ENCODE measurements at regions not wholly inside any gene's neighbourhood (a gene's known extent, or its start where the extent isn't known, plus 50 kb on each side); places are given as distances from the start of the nearest gene placed in this dataset.

DNA sequence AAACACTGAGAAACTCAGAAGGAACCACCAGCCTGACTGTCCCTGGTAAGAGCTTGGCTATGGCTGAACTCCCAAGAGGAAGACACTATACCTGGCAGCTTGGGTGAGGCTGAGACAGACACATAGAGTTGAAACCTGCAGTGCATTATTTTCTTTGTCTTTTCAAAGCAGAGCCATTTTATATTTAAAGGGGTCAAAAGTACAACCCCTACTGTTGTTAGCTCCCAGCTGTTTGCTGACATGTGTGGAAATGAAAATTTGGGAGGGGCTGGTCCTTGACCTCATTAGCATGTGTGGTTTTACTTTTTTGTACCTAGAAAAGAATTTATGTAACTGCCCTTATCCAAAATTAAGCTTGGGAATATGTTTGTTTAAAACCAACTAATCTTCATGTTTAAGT is 309.0 kb downstream of the RPRM start:
- TF ChIP-seq POLR2A (IDR thresholded peaks at IDR 0.05), result no peak
- TF ChIP-seq, protein P1, sequence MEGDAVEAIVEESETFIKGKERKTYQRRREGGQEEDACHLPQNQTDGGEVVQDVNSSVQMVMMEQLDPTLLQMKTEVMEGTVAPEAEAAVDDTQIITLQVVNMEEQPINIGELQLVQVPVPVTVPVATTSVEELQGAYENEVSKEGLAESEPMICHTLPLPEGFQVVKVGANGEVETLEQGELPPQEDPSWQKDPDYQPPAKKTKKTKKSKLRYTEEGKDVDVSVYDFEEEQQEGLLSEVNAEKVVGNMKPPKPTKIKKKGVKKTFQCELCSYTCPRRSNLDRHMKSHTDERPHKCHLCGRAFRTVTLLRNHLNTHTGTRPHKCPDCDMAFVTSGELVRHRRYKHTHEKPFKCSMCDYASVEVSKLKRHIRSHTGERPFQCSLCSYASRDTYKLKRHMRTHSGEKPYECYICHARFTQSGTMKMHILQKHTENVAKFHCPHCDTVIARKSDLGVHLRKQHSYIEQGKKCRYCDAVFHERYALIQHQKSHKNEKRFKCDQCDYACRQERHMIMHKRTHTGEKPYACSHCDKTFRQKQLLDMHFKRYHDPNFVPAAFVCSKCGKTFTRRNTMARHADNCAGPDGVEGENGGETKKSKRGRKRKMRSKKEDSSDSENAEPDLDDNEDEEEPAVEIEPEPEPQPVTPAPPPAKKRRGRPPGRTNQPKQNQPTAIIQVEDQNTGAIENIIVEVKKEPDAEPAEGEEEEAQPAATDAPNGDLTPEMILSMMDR (IDR thresholded peaks at IDR 0.05), result no peak
